Midbrain (tissue), 1 donor: ENCODE measurements at regions not wholly inside any gene's neighbourhood (a gene's known extent, or its start where the extent isn't known, plus 50 kb on each side); places are given as distances from the start of the nearest gene placed in this dataset.

Experiments used
- DNase-seq: peaks from one replicate; lab custom pipeline; 2025; lab: John Stamatoyannopoulos, UW

GRCh38 chr9:8188723-8189407 lies 389.3 kb upstream of the DMAC1 start:
- no peak for DNase-seq

DNA sequence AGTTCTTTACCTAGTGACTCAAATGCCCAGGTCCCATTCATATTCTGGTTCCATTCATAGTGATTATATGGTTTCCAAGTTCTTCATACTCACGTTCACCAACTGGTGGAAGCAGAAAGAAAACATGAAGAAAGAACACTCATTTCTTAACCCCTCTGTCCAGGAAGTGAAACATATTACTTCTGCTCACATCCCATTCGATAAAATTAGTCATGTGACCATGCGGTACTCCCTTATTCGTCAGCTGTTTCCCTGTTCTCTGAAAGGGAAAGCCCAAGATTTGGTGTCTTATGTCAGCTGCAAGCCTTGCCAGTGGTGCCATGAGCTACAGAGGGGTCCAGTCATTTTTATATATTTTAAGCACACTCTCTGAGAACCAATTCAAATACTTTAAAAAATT lies 387.0 kb upstream of the DMAC1 start:
- no peak for DNase-seq

DNA sequence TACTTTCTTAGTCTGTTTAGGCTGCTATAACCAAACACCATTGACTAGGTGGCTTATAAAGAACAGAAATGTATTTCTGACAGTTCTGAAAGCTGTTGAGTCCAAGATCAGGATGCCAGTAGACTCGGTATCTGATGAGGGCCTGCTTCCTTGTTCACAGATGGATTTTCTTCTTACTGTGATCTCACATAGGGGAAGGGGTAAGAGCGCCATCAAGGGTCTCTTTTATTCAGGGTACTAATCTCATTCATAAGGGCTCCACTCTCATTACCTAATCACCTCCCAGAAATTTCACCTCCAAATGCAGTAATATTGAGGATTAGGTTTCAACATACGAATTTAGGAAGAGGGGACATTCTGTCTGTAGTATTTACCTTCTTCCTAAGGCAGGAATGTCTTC lies 384.0 kb upstream of the DMAC1 start:
- no peak for DNase-seq

GRCh38 chr9:8179381-8180053 lies 379.9 kb upstream of the DMAC1 start:
- DNase-seq = peak; percentile 74

GRCh38 chr9:8172000-8172399 lies 372.4 kb upstream of the DMAC1 start:
- DNase-seq = no peak

- no peak for DNase-seq
These were observed 369.4 kb upstream of the DMAC1 start for GRCh38 chr9:8168916-8169438.

DNA sequence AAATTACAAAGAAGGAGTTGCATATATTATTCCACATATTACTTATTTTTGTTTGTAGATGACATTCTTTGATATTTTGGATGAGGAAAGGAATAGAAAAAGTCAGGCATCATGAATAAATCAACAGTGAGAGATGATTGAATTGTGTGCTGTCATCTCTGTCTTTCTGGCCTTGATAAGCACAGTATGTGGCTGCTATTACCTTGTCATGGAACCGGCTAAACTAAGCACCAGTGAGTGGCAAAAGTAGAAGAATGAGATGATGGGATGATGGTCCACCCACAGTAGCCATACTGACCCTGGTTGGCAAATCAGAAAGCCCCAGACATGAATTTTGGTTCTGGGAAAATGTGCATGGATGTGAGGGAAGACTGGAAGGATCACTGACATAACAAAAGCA lies 361.2 kb upstream of the DMAC1 start:
- DNase-seq = no peak

DNA sequence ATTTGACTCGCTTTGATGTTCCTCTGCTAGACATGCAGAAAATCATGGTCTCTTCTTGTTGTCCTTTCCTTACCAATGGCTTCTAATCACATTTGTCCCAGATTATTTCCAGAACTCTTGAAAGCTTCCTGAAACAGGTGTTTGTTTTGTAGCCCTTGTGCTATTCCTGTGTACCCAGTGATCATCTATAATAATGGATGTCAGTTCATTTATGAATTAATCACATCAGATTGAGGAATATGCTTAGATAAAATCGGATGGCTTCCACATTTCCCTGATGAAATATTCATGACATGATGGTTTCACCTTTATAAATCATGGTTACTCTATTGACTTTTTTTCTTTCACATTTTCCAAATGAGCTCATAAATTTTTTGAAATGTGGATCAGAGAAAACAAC lies 359.0 kb upstream of the DMAC1 start:
- DNase-seq = no peak

- DNase-seq = no peak
These were observed 358.2 kb upstream of the DMAC1 start for GRCh38 chr9:8157683-8158324.

- DNase-seq = no peak
These were observed 356.8 kb upstream of the DMAC1 start for GRCh38 chr9:8156346-8156745.

DNA sequence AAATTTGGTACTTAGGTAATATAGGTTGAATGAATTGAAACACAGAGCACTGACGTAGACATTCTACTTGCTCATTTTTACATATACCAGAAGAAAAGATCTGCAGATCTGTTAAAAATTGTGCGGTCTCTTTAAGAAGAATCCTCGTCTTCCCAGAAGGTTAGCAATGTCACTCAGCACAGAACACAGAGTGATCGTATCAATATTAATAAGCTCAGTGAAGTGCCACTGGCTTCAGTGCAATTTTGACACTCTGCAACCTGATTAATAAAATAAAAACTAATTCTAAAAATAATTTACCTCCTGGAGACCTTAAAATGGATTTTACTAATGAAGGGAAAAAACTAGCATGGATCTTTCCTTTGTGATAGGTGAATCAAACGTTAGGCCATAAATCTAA lies 356.1 kb upstream of the DMAC1 start:
- DNase-seq = no peak

DNA sequence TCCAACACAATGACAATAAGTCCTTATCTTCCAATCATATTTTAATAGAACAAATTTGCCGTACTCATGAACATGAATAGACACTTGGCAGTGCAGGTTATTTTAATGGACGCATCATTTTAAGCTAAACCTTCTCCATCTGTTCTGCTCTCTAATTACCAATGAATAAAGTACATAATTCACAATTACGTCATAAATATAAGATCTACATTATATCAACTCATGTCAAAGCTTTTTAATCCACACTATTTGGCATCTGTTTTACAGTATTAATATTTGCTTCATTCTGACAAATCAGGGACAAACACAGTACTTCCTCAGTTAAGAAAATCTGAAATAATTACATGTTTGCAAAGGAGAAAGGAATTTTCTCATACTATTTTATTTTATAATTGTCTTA lies 344.1 kb upstream of the DMAC1 start:
- DNase-seq = no peak

- no peak for DNase-seq
These were observed 341.0 kb upstream of the DMAC1 start for GRCh38 chr9:8140557-8140956.

DNA sequence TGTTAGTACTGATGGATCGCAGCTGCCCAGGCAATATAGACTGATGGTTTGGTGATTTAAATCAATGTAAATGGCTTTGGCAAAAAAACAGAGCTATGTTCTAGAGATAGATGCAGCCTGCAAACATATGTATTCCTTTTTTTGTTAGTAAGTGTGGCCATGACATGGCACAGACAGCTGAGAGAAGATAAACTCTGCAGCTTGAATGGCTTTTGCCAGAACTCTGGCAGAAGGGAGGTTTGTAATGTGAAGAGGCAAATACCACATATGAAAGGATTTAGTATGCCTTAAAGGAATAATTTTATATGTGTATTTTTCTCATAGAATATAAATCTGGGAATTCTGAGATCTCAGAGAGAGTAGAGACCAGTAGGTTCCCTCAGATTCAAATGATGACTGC lies 340.2 kb upstream of the DMAC1 start:
- DNase-seq = no peak

- no peak for DNase-seq
These were observed 336.9 kb upstream of the DMAC1 start for GRCh38 chr9:8136477-8136876.

DNA sequence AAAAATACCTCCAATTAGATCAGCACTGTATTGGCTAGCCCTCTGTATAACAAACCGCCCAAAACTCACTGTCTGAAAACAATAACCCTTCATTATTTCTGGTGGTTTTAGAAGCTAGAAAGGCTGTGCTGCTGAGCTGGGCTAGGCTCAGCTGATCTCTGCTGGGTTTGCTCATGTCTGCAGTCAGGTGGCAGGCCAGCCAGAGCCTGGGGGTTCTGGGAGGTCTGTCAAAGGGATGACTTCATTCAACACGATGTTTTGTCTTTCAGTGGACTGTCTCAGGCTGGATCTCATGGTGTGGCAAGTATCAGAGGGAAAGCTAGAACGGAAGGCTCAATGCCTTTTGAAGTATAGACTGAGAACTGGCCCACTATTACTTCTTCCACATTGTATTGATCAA lies 335.1 kb upstream of the DMAC1 start:
- DNase-seq = no peak

DNA sequence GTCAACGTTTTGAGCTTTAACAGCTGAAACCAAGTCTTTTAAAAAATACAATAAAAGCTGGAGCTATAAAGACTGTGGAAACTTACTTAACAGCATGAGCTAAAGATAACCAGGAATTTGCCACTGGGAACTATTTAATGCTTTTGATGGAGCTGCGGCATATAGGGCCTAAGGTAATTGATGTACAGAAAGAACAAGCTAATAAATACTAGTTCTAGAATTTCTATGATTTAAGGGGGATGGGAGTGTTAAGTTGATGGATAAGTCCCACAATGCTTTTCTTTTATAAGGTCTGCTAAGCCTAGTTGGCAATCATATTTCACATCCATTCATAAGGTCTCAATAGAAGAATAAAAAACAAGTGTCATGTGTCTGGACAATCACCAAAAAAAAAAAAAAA lies 334.0 kb upstream of the DMAC1 start:
- no peak for DNase-seq

- DNase-seq = no peak
These were observed 316.0 kb upstream of the DMAC1 start for GRCh38 chr9:8115570-8115969.

DNA sequence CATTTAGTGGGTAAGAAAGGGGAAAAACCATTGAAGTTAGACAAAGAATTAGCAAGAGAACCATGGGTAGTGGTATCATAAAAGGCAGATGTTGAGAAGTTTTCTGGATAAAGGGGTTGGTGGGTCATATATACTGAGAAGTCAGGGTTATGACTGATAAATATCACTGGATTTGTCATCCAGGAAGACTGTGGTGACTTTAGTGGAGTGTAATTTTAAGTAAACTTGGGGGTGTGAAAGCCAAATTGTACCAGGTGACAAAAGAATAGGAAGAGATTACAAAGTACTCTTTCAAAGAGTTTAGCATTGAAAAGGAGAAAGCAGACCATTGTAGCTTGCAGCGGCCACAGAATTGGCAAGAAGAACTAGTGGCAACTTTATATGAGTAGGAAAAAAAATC lies 315.2 kb upstream of the DMAC1 start:
- DNase-seq = no peak

DNA sequence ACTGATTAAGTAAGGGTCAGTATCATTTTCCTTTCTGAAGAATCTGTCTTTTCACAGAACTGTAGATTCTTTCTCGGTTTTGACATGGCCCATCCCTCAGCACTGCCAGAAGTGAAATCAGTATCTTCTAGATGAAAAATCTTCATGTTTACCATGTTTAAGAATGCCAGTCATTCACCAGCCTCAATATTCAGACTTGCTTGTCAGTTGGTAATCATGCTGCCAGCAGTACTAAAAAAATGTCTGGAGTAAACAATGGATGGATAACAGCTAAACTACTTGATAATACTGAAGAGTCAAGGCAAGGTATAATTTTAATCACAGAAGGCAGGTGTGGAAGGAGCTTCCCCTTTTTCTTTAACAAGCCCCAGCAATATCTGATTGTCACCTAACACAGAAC lies 306.8 kb upstream of the DMAC1 start:
- DNase-seq = no peak

GRCh38 chr9:8101607-8102006 lies 302.0 kb upstream of the DMAC1 start:
- DNase-seq = no peak

GRCh38 chr9:8096091-8096490 lies 296.5 kb upstream of the DMAC1 start:
- no peak for DNase-seq

DNA sequence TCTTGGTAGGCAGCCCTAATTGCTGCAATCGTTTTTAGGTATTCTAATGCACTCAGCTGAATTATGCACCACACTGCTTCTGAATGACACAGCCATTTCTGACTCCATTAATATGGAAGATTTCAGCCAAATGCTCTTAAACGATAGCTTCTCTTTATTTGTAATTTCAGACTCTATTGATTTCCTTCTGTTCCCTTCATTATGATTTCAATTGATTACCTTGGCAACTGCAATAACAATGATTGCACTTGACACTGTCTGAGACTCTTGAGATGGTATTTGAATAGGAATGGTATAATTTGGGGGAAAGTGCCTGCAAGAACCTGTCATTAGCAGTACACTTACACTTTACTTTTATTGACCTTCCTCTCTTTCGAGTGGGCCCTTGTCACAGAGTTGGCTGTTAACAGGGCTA lies 296.1 kb upstream of the DMAC1 start:
- no peak for DNase-seq
